ENCODE measurements at regions not wholly inside any gene's neighbourhood (a gene's known extent, or its start where the extent isn't known, plus 50 kb on each side); places are given as distances from the start of the nearest gene placed in this dataset.

DNA sequence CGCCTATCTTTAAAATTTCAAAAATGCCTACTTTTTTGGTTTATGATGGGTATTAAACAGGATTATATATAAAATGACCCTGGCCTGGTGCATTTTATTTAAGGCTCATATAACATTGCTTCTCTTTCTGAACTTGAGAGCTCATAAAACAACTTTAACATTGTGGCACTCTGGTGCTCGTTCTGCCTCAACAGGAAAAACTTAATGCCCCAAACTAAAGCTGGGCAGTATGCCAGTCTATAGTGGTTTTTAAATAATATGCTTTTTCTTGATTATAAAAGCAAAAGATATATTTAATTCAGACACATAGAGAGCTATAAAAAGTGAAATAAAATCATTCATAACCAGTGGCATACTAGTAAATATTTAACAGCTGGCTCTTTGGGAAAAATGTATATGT lies 269.3 kb upstream of the GULP1 start:
- TF ChIP-seq YY1 (IDR thresholded peaks at IDR 0.05; ENCODE audit: insufficient read depth, insufficient read length) = no peak
- no peak for TF ChIP-seq SUZ12 (IDR thresholded peaks at IDR 0.05; ENCODE audit: extremely low read depth, insufficient read depth, insufficient read length)
- no peak for TF ChIP-seq ZNF274 (IDR thresholded peaks at IDR 0.05; ENCODE audit: low read depth, low read length)
